ENCODE measurements at regions not wholly inside any gene's neighbourhood (a gene's known extent, or its start where the extent isn't known, plus 50 kb on each side); places are given as distances from the start of the nearest gene placed in this dataset.

DNA sequence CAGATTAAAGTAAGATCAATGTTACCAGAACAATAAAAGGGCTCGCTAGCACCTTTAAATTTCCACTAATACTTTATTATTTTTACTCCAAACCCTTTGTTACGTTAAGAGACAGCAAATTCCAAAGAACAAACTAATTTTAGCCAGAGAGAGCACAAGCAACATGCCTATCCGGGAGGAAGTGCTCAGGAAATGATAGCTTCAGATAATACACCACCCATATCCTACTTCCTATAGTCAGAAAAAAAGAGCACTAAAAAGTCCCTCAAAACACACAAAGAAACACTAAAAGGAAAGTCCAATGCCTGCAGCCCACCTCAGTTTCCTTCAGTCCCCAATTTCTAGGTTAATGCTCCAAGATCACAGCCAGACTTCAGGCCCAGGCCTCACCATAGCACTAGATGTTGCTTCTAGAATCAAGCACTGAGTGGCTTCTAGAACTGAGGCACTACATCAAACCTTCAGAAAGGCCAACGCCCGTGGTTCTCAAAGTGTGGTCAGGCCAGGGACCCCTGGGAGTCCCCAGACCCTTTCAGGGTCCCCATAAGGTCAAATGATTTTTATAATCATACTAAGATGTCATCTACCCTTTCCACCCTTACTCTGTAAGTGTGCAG lies 142.6 kb downstream of the PSMG1 start:
- no peak for TF ChIP-seq CTCF (IDR thresholded peaks at IDR 0.05)
- no peak for DNase-seq (ENCODE audit: extremely low spot score, unreplicated experiment)
- no peak overlapping the region for H3K27ac Mint-ChIP-seq (ENCODE audit: unreplicated experiment)
- no peaks in the 10 kb centered on the region for H3K36me3 Mint-ChIP-seq (ENCODE audit: unreplicated experiment)
- peaks cover 4% of the 10 kb centered on the region for H3K27me3 Mint-ChIP-seq (ENCODE audit: unreplicated experiment)
- H3K4me3 Mint-ChIP-seq (ENCODE audit: unreplicated experiment) = no peak overlapping the region
- H3K4me1 Mint-ChIP-seq (ENCODE audit: unreplicated experiment) = peaks cover 9% of the 10 kb centered on the region
- H3K9me3 Mint-ChIP-seq (ENCODE audit: unreplicated experiment) = no peaks in the 10 kb centered on the region

DNA sequence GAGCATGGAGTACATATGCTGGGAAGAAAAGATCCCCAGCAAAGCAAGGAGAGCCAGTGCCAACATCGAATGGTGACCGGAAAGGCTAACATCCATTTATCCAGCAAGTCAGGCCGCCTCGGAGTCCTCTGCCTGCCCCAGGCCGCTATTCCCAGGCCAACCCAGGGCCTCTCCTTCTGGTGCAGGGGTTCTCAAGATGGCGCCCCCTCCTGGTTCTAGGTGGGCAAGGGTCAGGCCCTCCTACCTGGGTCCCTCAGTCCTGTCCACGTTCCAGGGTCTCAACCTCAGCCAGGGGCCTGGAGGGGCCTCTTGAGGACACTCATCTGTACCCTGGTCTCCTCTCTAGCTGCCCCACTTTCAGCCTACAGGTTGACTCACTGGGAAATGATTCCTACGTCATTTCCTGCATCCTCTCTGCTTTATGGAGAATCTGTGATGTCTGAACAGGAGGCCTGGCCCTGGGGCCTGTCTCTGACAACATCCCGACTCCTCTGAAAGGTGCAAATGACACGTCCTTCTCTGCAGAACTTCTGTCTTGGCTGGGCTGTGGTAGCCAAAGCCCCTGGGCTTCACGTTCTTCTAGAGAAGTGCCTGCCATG lies 145.3 kb downstream of the PSMG1 start:
- Mint-ChIP-seq H3K27me3 (ENCODE audit: unreplicated experiment) (peaks cover 8% of the 10 kb centered on the region), H3K4me1 (ENCODE audit: unreplicated experiment) (peaks cover 26% of the 10 kb centered on the region), H3K9me3 (ENCODE audit: unreplicated experiment) (no peaks in the 10 kb centered on the region), H3K27ac (ENCODE audit: unreplicated experiment) (no peak overlapping the region), H3K4me3 (ENCODE audit: unreplicated experiment) (no peak overlapping the region), H3K36me3 (ENCODE audit: unreplicated experiment) (no peaks in the 10 kb centered on the region)
- no peak for TF ChIP-seq CTCF (IDR thresholded peaks at IDR 0.05)
- no peak for DNase-seq (ENCODE audit: extremely low spot score, unreplicated experiment)

- peaks cover 26% of the 10 kb centered on the region for H3K4me1 Mint-ChIP-seq (ENCODE audit: unreplicated experiment)
- no peaks in the 10 kb centered on the region for H3K9me3 Mint-ChIP-seq (ENCODE audit: unreplicated experiment)
- H3K4me3 Mint-ChIP-seq (ENCODE audit: unreplicated experiment) = no peak overlapping the region
- H3K27ac Mint-ChIP-seq (ENCODE audit: unreplicated experiment) = no peak overlapping the region
- no peak for DNase-seq (ENCODE audit: extremely low spot score, unreplicated experiment)
- H3K36me3 Mint-ChIP-seq (ENCODE audit: unreplicated experiment) = no peaks in the 10 kb centered on the region
- H3K27me3 Mint-ChIP-seq (ENCODE audit: unreplicated experiment) = peaks cover 8% of the 10 kb centered on the region
- TF ChIP-seq CTCF (IDR thresholded peaks at IDR 0.05) = no peak
These were observed 146.7 kb downstream of the PSMG1 start for GRCh38 chr21:39036581-39036980.

DNA sequence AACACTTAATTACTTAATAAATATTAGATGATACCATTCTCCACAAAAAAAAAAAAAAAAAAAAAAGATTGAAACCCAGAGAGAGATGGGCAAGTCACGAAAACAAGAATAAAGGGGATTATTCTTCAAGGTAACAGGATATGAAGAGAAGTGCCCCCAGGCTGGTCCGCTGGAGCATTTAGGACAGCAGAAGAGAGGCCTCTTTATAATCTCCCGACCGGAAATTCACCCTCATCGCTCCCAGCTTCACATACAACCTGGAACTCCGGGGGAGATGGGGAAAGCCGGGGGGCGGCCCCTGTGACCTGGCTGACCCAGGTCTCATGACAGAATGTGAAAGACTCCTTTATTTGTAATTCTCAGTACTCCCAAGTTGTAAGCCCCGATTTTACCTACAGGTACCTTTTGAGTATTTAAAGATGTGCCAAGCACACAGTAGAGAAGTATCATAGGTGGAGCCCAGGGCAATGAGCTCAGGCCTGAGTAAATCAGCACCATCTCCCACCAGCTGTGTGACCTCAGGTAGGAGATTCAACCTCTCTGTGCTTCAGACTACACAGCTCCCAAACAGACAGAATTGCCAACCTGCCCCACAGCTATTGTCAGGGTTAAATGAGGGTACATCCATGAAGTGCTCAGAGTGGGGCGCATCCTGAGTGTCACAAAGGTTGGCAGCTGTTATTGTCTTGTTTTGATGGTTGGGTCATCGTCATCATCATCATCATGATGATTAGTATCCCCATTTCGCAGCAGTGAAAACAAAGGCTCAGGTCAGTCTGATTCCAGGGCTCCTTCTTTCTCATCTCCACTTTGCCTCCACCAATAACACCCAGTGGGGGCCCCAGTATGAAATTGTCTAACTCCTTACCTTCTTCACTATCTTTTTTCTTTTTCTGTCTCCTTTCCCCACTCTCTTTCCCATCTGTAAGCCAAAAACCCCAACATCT lies 148.4 kb downstream of the PSMG1 start:
- no peak for DNase-seq (ENCODE audit: extremely low spot score, unreplicated experiment)
- no peaks in the 10 kb centered on the region for H3K9me3 Mint-ChIP-seq (ENCODE audit: unreplicated experiment)
- H3K27me3 Mint-ChIP-seq (ENCODE audit: unreplicated experiment) = peaks cover 8% of the 10 kb centered on the region
- no peak overlapping the region for H3K4me3 Mint-ChIP-seq (ENCODE audit: unreplicated experiment)
- H3K27ac Mint-ChIP-seq (ENCODE audit: unreplicated experiment) = no peak overlapping the region
- no peak for TF ChIP-seq CTCF (IDR thresholded peaks at IDR 0.05)
- H3K4me1 Mint-ChIP-seq (ENCODE audit: unreplicated experiment) = peaks cover 31% of the 10 kb centered on the region
- H3K36me3 Mint-ChIP-seq (ENCODE audit: unreplicated experiment) = no peaks in the 10 kb centered on the region

All from osteocyte (in vitro differentiated cells).